NT2/D1 (cell line): ENCODE measurements at regions not wholly inside any gene's neighbourhood (a gene's known extent, or its start where the extent isn't known, plus 50 kb on each side); places are given as distances from the start of the nearest gene placed in this dataset.
A peak's percentile ranks its signal among the peaks of the same experiment; 100 is the strongest.

Experiments
- DNase-seq: peaks from one replicate; pipeline ENCODE4 v3.0.0-alpha.2; 2011; ENCODE audit warnings: low read depth, low spot score
- H3K27me3 ChIP-seq: 2 replicates; pipeline ENCODE4 v1.6.0; 2011; ENCODE audit warnings: mild to moderate bottlenecking; ENCODE audit not compliant: insufficient read length, insufficient read depth
- H3K36me3 ChIP-seq: 2 replicates; pipeline ENCODE4 v1.6.1; 2011; ENCODE audit warnings: mild to moderate bottlenecking, low read length, mixed read lengths; ENCODE audit not compliant: insufficient read depth, insufficient read length
- H3K4me1 ChIP-seq: 2 replicates; pipeline ENCODE4 v1.5.1; 2011; ENCODE audit not compliant: insufficient read depth, insufficient read length
- H3K4me3 ChIP-seq: 2 replicates; pipeline ENCODE4 v1.5.1; 2011; ENCODE audit warnings: low read depth; ENCODE audit not compliant: insufficient read length
- H3K9ac ChIP-seq: 2 replicates; pipeline ENCODE4 v1.6.0; 2011; ENCODE audit warnings: low read depth; ENCODE audit not compliant: insufficient read length
- H3K9me3 ChIP-seq: 2 replicates; pipeline ENCODE4 v1.5.1; 2011; ENCODE audit warnings: mild to moderate bottlenecking, low read length; ENCODE audit not compliant: insufficient read depth
- SUZ12 ChIP-seq: IDR thresholded peaks from 2 replicates; pipeline ENCODE4 v1.6.1; 2011; ENCODE audit not compliant: insufficient read length, insufficient read depth; ENCODE audit errors: extremely low read depth
- YY1 ChIP-seq: IDR thresholded peaks from 2 replicates; pipeline ENCODE4 v1.6.1; 2011; ENCODE audit not compliant: insufficient read length, insufficient read depth
- ZNF274 ChIP-seq: IDR thresholded peaks from 2 replicates; pipeline ENCODE4 v1.6.1; 2011; ENCODE audit warnings: mild to moderate bottlenecking, low read depth, low read length

DNA sequence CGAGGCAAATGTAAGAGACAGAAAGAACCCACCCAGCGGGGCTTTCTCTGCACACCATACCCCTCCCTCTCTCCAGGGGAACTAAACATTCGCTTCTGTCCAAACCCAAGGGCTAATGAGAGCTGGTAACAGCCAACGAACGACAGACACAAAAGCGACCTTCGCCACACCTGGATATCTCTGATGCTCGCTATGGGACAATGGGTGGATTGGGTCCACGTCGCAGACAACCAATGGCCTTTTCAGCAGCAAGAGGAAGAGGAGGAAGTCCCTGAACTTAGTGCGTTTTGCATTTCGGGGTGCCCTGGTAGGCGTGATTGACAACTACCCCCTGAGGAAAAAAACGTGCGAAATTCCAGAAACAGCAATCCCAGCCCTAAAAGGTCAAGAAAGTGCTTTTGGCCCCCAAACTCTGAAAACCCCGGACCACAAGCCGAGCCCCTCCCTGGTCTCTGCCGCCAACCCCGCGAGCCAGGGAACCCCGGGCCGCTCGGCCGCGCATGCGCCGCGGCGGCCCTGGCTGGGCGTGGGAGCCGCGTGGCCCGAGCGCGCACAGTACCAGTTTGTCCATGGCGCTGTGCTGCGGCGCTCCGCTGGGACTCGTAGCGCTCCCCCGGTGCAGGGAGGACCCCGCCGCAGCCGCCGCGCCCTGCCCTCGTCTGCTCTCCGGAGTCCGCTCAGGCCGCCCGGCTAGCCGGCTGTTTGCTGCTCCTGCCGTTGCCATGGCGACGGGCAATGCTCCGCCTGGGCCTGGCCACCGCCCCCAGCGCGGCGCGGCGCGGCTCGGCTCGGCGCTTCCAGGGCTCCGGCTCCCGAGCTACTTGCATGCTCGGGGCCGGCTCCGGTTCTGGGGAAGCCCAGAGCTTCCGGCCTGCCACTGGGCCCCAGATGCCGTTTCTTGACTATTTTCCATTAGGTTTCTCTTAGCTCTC lies 66.9 kb upstream of the DNAH5 start:
- no peaks in the 10 kb centered on the region for H3K36me3 ChIP-seq
- peak overlapping the region; percentile 54 for H3K4me3 ChIP-seq
- H3K9me3 ChIP-seq, result no peaks in the 10 kb centered on the region
- TF ChIP-seq SUZ12 (no peak), ZNF274 (no peak), YY1 (no peak)
- peak overlapping the region; percentile 79 for H3K9ac ChIP-seq
- no peaks in the 10 kb centered on the region for H3K4me1 ChIP-seq
- H3K27me3 ChIP-seq, result no peaks in the 10 kb centered on the region
- peak; percentile 80 for DNase-seq

DNA sequence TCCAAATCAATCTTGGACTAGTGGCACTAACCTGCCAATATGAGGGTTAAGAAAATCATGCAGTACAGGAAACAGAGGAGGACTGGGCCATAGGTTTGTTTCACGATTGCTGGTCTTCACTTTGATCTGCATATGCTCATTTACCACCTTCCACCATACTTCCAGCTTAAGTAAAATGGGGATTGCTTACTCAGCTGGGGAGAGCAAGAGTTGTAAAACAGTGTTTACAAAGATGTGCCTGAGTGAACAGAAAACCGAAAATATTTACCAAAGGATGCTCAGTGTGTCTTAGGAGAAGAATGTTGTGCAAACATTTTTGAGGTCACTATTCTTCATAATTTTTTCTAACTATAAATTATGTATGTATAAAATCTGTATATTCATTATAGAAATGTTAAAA lies 65.1 kb upstream of the DNAH5 start:
- H3K36me3 ChIP-seq, result no peaks in the 10 kb centered on the region
- H3K4me1 ChIP-seq, result no peaks in the 10 kb centered on the region
- no peak overlapping the region for H3K4me3 ChIP-seq
- no peak overlapping the region for H3K9ac ChIP-seq
- H3K9me3 ChIP-seq, result no peaks in the 10 kb centered on the region
- no peak for DNase-seq
- no peaks in the 10 kb centered on the region for H3K27me3 ChIP-seq
- TF ChIP-seq SUZ12, result no peak
- TF ChIP-seq YY1, result no peak
- no peak for TF ChIP-seq ZNF274

DNA sequence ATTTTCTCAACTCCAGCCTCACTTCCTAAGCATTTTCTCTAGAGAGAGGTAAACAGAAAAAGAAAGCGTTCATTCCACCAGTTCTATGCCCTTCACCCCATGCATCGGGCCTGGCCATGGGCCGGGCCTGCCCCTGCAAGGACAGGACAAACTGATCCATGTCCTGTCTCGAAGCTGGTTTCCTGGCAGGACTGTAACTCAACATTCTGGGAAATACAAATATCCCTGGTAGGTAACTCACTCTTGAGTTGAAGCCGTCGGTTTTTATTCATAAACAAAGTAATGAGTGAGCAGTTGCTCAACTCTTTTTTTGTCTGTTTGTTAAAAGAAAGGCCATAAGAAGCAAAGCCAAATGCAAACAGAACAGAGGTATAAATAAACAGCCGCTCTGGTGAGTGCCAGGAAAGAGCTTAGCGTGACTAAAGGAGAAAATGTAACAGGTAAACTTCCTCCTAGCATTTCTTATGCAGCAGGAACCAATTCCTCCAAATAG lies 64.4 kb upstream of the DNAH5 start:
- Histone ChIP-seq H3K27me3 (no peaks in the 10 kb centered on the region), H3K4me3 (no peak overlapping the region), H3K36me3 (no peaks in the 10 kb centered on the region), H3K9me3 (0 out of 2 replicates have a peak, but pooled peaks cover 1% of the 10 kb centered on the region), H3K4me1 (no peaks in the 10 kb centered on the region), H3K9ac (no peak overlapping the region)
- no peak for DNase-seq
- TF ChIP-seq ZNF274, result no peak
- no peak for TF ChIP-seq YY1
- TF ChIP-seq SUZ12, result no peak

DNA sequence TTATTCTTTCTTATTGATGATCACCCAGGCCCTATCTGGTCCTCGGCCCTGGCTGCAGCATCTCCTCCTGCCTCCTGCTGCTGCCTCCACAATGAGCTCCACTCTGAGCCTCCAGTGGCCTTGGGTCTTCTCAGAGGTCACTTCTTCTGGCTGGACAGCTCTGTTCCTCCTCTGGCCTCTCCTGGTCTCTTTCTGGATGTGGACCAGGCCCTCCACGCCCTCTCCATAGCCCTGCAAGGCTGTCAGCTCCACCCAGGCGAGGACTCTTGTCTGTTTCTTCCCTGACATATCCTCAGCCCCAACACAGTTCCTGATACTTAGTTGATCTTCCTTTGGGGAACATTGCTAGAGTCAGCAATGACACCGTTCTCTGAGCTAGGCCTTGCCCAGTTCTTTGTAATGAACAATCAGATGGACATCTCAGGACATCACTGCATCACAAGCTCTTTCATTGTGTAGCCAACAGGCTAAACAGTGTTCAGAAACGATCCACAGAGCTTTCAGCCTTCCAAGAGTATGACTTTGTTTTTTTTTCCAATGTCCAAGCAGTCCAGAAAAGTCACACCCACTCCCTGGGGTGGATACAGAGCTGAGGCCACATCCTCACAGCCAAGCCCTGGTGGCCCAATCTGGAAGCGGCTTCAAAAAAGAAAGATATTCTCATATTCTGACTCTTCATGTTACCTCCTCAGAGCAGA lies 62.5 kb upstream of the DNAH5 start:
- Histone ChIP-seq H3K9ac (no peak overlapping the region), H3K9me3 (peaks cover 8% of the 10 kb centered on the region; the same call in 1 of the 2 replicates), H3K4me3 (no peak overlapping the region), H3K4me1 (no peaks in the 10 kb centered on the region), H3K27me3 (no peaks in the 10 kb centered on the region), H3K36me3 (no peaks in the 10 kb centered on the region)
- TF ChIP-seq SUZ12, result no peak
- no peak for TF ChIP-seq YY1
- TF ChIP-seq ZNF274, result no peak
- DNase-seq, result no peak

DNA sequence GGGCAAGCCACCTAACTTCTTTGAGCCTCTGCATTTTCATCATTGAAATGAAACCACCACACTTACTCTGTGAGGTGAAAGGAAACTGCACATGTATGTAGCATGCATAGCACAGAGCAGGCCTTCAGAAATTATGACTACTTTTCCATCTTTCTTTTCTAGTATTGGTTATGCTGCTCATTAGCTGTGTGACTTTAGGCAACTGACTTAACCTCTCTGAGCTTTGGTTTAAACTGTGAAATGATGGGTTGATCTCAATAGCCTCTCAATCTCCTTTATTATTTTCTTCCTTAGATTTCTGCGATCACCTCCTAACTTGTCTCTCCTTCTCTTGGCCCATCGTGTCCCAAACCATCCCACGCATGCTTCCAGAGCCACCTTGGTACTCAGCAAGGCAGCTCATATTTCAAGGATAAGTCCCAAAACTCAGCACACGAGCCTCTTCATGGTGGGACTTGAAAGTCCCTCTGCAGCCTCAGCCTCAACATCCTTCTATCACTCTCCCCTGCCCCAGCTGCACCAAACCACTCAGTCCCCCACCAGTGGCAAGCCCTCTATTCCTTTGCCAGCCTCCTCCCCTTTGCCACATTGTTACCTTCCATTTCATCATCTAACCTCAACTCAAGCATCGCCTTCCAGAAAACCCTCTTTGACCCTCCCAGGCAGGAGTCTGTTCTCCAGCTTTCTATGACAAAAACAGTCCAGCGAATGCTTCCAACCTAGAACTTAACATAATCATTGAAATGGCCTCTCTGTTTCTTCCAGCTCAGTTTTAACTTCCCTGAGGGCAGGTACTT lies 60.3 kb upstream of the DNAH5 start:
- H3K4me1 ChIP-seq, result no peaks in the 10 kb centered on the region
- peaks cover 8% of the 10 kb centered on the region; the same call in 1 of the 2 replicates for H3K9me3 ChIP-seq
- no peaks in the 10 kb centered on the region for H3K36me3 ChIP-seq
- H3K9ac ChIP-seq, result no peak overlapping the region
- no peak overlapping the region for H3K4me3 ChIP-seq
- H3K27me3 ChIP-seq, result no peaks in the 10 kb centered on the region
- TF ChIP-seq ZNF274 (no peak), YY1 (no peak), SUZ12 (no peak)
- DNase-seq, result no peak

DNA sequence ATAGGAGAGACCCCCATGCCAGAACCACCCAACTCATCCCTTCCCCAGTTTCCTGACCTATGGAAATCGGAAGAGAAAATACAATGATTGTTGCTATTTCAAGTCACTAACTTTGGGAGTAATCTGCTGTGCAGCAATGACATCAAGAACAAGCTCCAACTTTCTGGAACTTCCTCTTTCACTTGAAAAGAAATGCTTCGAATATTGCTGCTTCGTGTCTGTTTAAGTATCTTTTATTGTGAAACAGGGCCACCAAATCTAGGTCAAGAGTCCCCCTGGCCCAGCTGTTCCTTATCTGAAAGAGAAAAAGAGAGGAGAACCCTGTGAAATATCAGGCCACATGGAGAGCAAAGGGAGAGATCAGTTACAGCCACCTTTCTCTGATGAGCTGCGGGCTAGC lies 59.4 kb upstream of the DNAH5 start:
- no peak for TF ChIP-seq SUZ12
- TF ChIP-seq YY1, result no peak
- TF ChIP-seq ZNF274, result no peak

More for the DNA sequence above, 59.4 kb upstream of the DNAH5 start:
- Histone ChIP-seq H3K4me1 (no peaks in the 10 kb centered on the region), H3K27me3 (no peaks in the 10 kb centered on the region), H3K9me3 (peaks cover 8% of the 10 kb centered on the region; the same call in 1 of the 2 replicates), H3K36me3 (no peaks in the 10 kb centered on the region), H3K9ac (no peak overlapping the region), H3K4me3 (no peak overlapping the region)
- DNase-seq, result no peak
